KMS-11 (cell line): ENCODE measurements at regions not wholly inside any gene's neighbourhood (a gene's known extent, or its start where the extent isn't known, plus 50 kb on each side); places are given as distances from the start of the nearest gene placed in this dataset.
"Not testable (repeated sequence)": the region's sequence is repeated elsewhere in the genome, so short reads cannot be mapped to it uniquely, and the experiment has no call there.

ENCODE experiments used
- H2AFZ ChIP-seq: fragments of 200-600 bp; sonication (generic); 2 replicates; pipeline ENCODE4 v1.6.1; 2016; ENCODE audit warnings: antibody characterized with exemption, mixed run types, low read depth
- H3K27ac ChIP-seq: fragments of 200-600 bp; sonication (generic); 2 replicates; pipeline ENCODE4 v1.6.1; 2016; ENCODE audit warnings: mild to moderate bottlenecking, mixed run types
- H3K27me3 ChIP-seq: fragments of 200-600 bp; sonication (generic); 2 replicates; pipeline ENCODE4 v1.6.1; 2017; ENCODE audit warnings: mild to moderate bottlenecking, low read depth, mixed run types, moderate library complexity; ENCODE audit not compliant: insufficient read depth
- H3K36me3 ChIP-seq: fragments of 200-600 bp; sonication (generic); 2 replicates; pipeline ENCODE4 v1.6.1; 2017; ENCODE audit warnings: mild to moderate bottlenecking, mixed run types; ENCODE audit not compliant: insufficient read depth
- H3K4me1 ChIP-seq: fragments of 200-600 bp; sonication (generic); 2 replicates; pipeline ENCODE4 v1.6.1; 2016; ENCODE audit warnings: mild to moderate bottlenecking, low read depth, mixed run types; ENCODE audit not compliant: poor library complexity, severe bottlenecking
- H3K4me2 ChIP-seq: fragments of 200-600 bp; sonication (generic); 2 replicates; pipeline ENCODE4 v1.7.0; 2016; ENCODE audit warnings: mild to moderate bottlenecking, mixed run types
- H3K4me3 ChIP-seq: fragments of 200-600 bp; sonication (generic); IDR thresholded peaks from 2 replicates; pipeline ENCODE4 v1.6.1; 2017; ENCODE audit warnings: low read depth, low read length, mixed read lengths; ENCODE audit not compliant: insufficient read depth
- H3K79me2 ChIP-seq: fragments of 200-600 bp; sonication (generic); 2 replicates; pipeline ENCODE4 v1.6.1; 2016; ENCODE audit warnings: low read depth, mixed run types; ENCODE audit not compliant: insufficient read depth
- H3K9ac ChIP-seq: fragments of 200-600 bp; sonication (generic); 2 replicates; pipeline ENCODE4 v1.6.1; 2016; ENCODE audit warnings: mild to moderate bottlenecking, mixed run types
- H4K20me1 ChIP-seq: fragments of 200-600 bp; sonication (generic); 2 replicates; pipeline ENCODE4 v1.6.1; 2016; ENCODE audit warnings: mild to moderate bottlenecking, mixed run types; ENCODE audit not compliant: insufficient read depth
- CTCF ChIP-seq: fragments of 200-600 bp; sonication (generic); conservative IDR thresholded peaks from 2 replicates; pipeline ENCODE4 v1.6.1; 2017; ENCODE audit warnings: low read depth, mild to moderate bottlenecking, antibody characterized with exemption, low read length, moderate library complexity, mixed read lengths

GRCh38 chr2:184413671-184414229, 184.6 kb upstream of the ZNF804A start:
- Histone ChIP-seq H3K36me3 (no peaks in the 10 kb centered on the region), H4K20me1 (no peaks in the 10 kb centered on the region), H3K9ac (no peak overlapping the region), H3K27ac (no peak overlapping the region), H3K27me3 (no peaks in the 10 kb centered on the region), H3K4me2 (no peak overlapping the region), H2AFZ (no peak overlapping the region), H3K4me1 (no peaks in the 10 kb centered on the region), H3K4me3 (no peak overlapping the region), H3K79me2 (no peaks in the 10 kb centered on the region)
- TF ChIP-seq CTCF: no peak

GRCh38 chr2:184416146-184416913, 182.0 kb upstream of the ZNF804A start:
- no peak for TF ChIP-seq CTCF

GRCh38 chr2:184419744-184420143, 178.6 kb upstream of the ZNF804A start:
- TF ChIP-seq CTCF: no peak
- Histone ChIP-seq H3K27ac (no peak overlapping the region), H3K27me3 (no peaks in the 10 kb centered on the region), H3K4me2 (no peak overlapping the region), H4K20me1 (no peaks in the 10 kb centered on the region), H3K36me3 (no peaks in the 10 kb centered on the region), H3K9ac (no peak overlapping the region), H2AFZ (no peak overlapping the region), H3K4me3 (no peak overlapping the region), H3K4me1 (no peaks in the 10 kb centered on the region), H3K79me2 (no peaks in the 10 kb centered on the region)

More at GRCh38 chr2:184416146-184416913, 182.0 kb upstream of the ZNF804A start:
- no peak overlapping the region for H3K4me3 ChIP-seq
- H3K79me2 ChIP-seq: no peaks in the 10 kb centered on the region
- H2AFZ ChIP-seq: no peak overlapping the region
- no peaks in the 10 kb centered on the region for H3K4me1 ChIP-seq
- no peaks in the 10 kb centered on the region for H3K27me3 ChIP-seq
- H3K36me3 ChIP-seq: no peaks in the 10 kb centered on the region
- no peak overlapping the region for H3K4me2 ChIP-seq
- H3K9ac ChIP-seq: no peak overlapping the region
- H4K20me1 ChIP-seq: no peaks in the 10 kb centered on the region
- H3K27ac ChIP-seq: no peak overlapping the region

GRCh38 chr2:184421456-184421855, 176.9 kb upstream of the ZNF804A start:
- not testable (repeated sequence) for H3K27me3 ChIP-seq, H3K27ac ChIP-seq, H3K4me2 ChIP-seq, H3K9ac ChIP-seq, H4K20me1 ChIP-seq, H2AFZ ChIP-seq, H3K4me1 ChIP-seq, H3K79me2 ChIP-seq, H3K4me3 ChIP-seq, H3K36me3 ChIP-seq

GRCh38 chr2:184425083-184425482, 173.2 kb upstream of the ZNF804A start:
- Histone ChIP-seq H3K4me3 (no peak overlapping the region), H4K20me1 (no peaks in the 10 kb centered on the region), H3K4me2 (no peak overlapping the region), H2AFZ (no peak overlapping the region), H3K27me3 (no peaks in the 10 kb centered on the region), H3K36me3 (no peaks in the 10 kb centered on the region), H3K9ac (no peak overlapping the region), H3K27ac (no peak overlapping the region), H3K79me2 (no peaks in the 10 kb centered on the region), H3K4me1 (no peaks in the 10 kb centered on the region)
- TF ChIP-seq CTCF: no peak
